H1 (cell line): ENCODE measurements at regions not wholly inside any gene's neighbourhood (a gene's known extent, or its start where the extent isn't known, plus 50 kb on each side); places are given as distances from the start of the nearest gene placed in this dataset.

Experiments used
- CTCF ChIA-PET: fragments of 300-600 bp; sonication (Branson Sonifier 250); formaldehyde crosslinking; loops from one replicate; lab custom pipeline; 2021; ENCODE audit not compliant: partially characterized antibody; lab: Charles Lee
- POLR2A ChIA-PET: fragments of 300-600 bp; sonication (Branson Sonifier 250); formaldehyde crosslinking; loops from one replicate; lab custom pipeline; 2021; ENCODE audit warnings: inconsistent platforms; ENCODE audit not compliant: partially characterized antibody; lab: Charles Lee
- DNase-seq, 2 experiments: peaks; one replicate each; pipeline versions ENCODE4 v3.0.0 to v3.0.0-alpha.2; 2010 to 2022; ENCODE audit warnings: low spot score in 2 of 2, low read depth in 1 of 2, mixed read lengths in 1 of 2
- FAIRE-seq: peaks from 2 replicates; lab custom pipeline; 2011; peaks lifted over from hg19 to GRCh38; lab: Jason Lieb, UNC
- H2AFZ ChIP-seq: 2 replicates; pipeline ENCODE4 v1.8.1; 2012; ENCODE audit warnings: low read length, inconsistent platforms
- H2AK5ac ChIP-seq: 2 replicates; pipeline ENCODE4 v1.6.1; 2013; ENCODE audit warnings: low read depth, low read length
- H2BK120ac ChIP-seq: replicated peaks from 2 replicates; pipeline ENCODE3; 2013; ENCODE audit warnings: low read depth, low read length, inconsistent platforms
- H2BK12ac ChIP-seq: 2 replicates; pipeline ENCODE4 v1.6.1; 2013; ENCODE audit warnings: low read depth, low read length
- H2BK15ac ChIP-seq: 2 replicates; pipeline ENCODE4 v1.6.1; 2013; ENCODE audit warnings: low read length
- H2BK20ac ChIP-seq: 2 replicates; pipeline ENCODE4 v1.6.1; 2013; ENCODE audit warnings: low read length
- H2BK5ac ChIP-seq: 2 replicates; pipeline ENCODE4 v1.6.1; 2013; ENCODE audit warnings: low read depth, low read length
- H3K14ac ChIP-seq: 2 replicates; pipeline ENCODE4 v1.6.1; 2013; ENCODE audit warnings: inconsistent platforms; ENCODE audit not compliant: insufficient read length
- H3K18ac ChIP-seq: 2 replicates; pipeline ENCODE4 v1.6.1; 2013; ENCODE audit warnings: low read length; ENCODE audit errors: extremely low read depth
- H3K23ac ChIP-seq: 2 replicates; pipeline ENCODE4 v1.6.1; 2013; ENCODE audit warnings: inconsistent platforms; ENCODE audit not compliant: insufficient read length
- H3K23me2 ChIP-seq: 2 replicates; pipeline ENCODE4 v1.6.1; 2013; ENCODE audit warnings: low read depth, low read length
- H3K27ac ChIP-seq: 2 replicates; pipeline ENCODE4 v1.6.1; 2011; ENCODE audit warnings: low read depth, low read length, inconsistent platforms
- H3K27me3 ChIP-seq, 4 experiments: replicated peaks in 1 of 4; 1 replicate in 1 of 4; 2 replicates in 3 of 4; pipeline versions ENCODE4 v1.6.1 to v1.8.1; 2011 to 2013; ENCODE audit warnings: low read length in 3 of 4, mild to moderate bottlenecking in 3 of 4, inconsistent platforms in 2 of 4, mixed read lengths in 2 of 4, moderate library complexity in 1 of 4; ENCODE audit not compliant: control insufficient read depth in 3 of 4, insufficient read depth in 3 of 4; ENCODE audit errors: extremely low read depth in 1 of 4
- H3K36me3 ChIP-seq, 4 experiments: 2 replicates each; pipeline versions ENCODE4 v1.6.1 to v1.8.1; 2011 to 2013; ENCODE audit warnings: mild to moderate bottlenecking in 4 of 4, low read length in 3 of 4, moderate library complexity in 2 of 4, control low read depth in 1 of 4, inconsistent platforms in 1 of 4; ENCODE audit not compliant: insufficient read depth in 4 of 4, control insufficient read depth in 2 of 4
- H3K4ac ChIP-seq: replicated peaks from 2 replicates; pipeline ENCODE3; 2013; ENCODE audit warnings: low read length, low read depth, mixed read lengths, inconsistent platforms; ENCODE audit not compliant: insufficient read length
- H3K4me1 ChIP-seq, 4 experiments: replicated peaks in 1 of 4; 1 replicate in 1 of 4; 2 replicates in 3 of 4; pipeline versions ENCODE4 v1.6.1 to v1.8.1; 2011 to 2013; ENCODE audit warnings: low read length in 3 of 4, inconsistent platforms in 2 of 4, mixed read lengths in 1 of 4; ENCODE audit not compliant: insufficient read depth in 4 of 4, control insufficient read depth in 3 of 4
- H3K4me2 ChIP-seq, 2 experiments: 2 replicates each; pipeline versions ENCODE4 v1.6.1 to v1.8.1; 2011 to 2013; ENCODE audit warnings: low read depth in 2 of 2, low read length in 2 of 2, control low read depth in 1 of 2, inconsistent platforms in 1 of 2, mild to moderate bottlenecking in 1 of 2; ENCODE audit not compliant: insufficient read depth in 1 of 2
- H3K4me3 ChIP-seq, 4 experiments: fragments of 200-600, 300-600 bp in 1 of 4; sonication (generic), shearing (Covaris generic), sonication (Bioruptor Twin) in 1 of 4; 2 replicates each; pipeline versions ENCODE4 v1.5.1 to v1.8.1; 2011 to 2016; ENCODE audit warnings: low read length in 4 of 4, low read depth in 3 of 4, control low read depth in 2 of 4, inconsistent platforms in 2 of 4, mild to moderate bottlenecking in 2 of 4, mixed read lengths in 1 of 4, moderate library complexity in 1 of 4; ENCODE audit not compliant: insufficient read depth in 2 of 4; ENCODE audit errors: extremely low read depth in 1 of 4
- H3K56ac ChIP-seq: replicated peaks from 2 replicates; pipeline ENCODE3; 2013; ENCODE audit warnings: low read depth, mild to moderate bottlenecking, mixed read lengths, low read length, inconsistent platforms; ENCODE audit not compliant: insufficient read length
- H3K79me1 ChIP-seq: 2 replicates; pipeline ENCODE4 v1.6.1; 2013; ENCODE audit warnings: low read depth, low read length, control low read depth
- H3K79me2 ChIP-seq, 2 experiments: 2 replicates each; pipeline versions ENCODE4 v1.6.1 to v1.8.1; 2012 to 2013; ENCODE audit warnings: low read length in 2 of 2, mild to moderate bottlenecking in 2 of 2, inconsistent platforms in 1 of 2; ENCODE audit not compliant: insufficient read depth in 2 of 2, control insufficient read depth in 1 of 2
- H3K9ac ChIP-seq, 4 experiments: replicated peaks in 1 of 4; 1 replicate in 1 of 4; 2 replicates in 3 of 4; pipeline versions ENCODE4 v1.6.1 to v1.8.1; 2011 to 2013; ENCODE audit warnings: low read depth in 3 of 4, low read length in 3 of 4, control low read depth in 2 of 4, mild to moderate bottlenecking in 2 of 4, moderate library complexity in 2 of 4, inconsistent platforms in 1 of 4; ENCODE audit errors: extremely low read depth in 1 of 4
- H3K9me3 ChIP-seq, 2 experiments: 2 replicates each; pipeline versions ENCODE4 v1.6.1 to v1.8.1; 2012 to 2013; ENCODE audit warnings: mild to moderate bottlenecking in 2 of 2, moderate library complexity in 2 of 2, control low read depth in 1 of 2, inconsistent platforms in 1 of 2, low read depth in 1 of 2, low read length in 1 of 2, mixed read lengths in 1 of 2; ENCODE audit not compliant: insufficient read depth in 2 of 2
- H4K20me1 ChIP-seq, 2 experiments: replicated peaks in 1 of 2; 2 replicates each; pipeline versions ENCODE3 to v1.8.1; 2011 to 2013; ENCODE audit warnings: inconsistent platforms in 2 of 2, low read length in 2 of 2, mild to moderate bottlenecking in 1 of 2; ENCODE audit not compliant: insufficient read depth in 2 of 2, control insufficient read depth in 1 of 2
- H4K5ac ChIP-seq: 2 replicates; pipeline ENCODE4 v1.6.1; 2013; ENCODE audit warnings: low read length, low read depth, mixed read lengths, inconsistent platforms; ENCODE audit not compliant: insufficient read length
- H4K8ac ChIP-seq: 2 replicates; pipeline ENCODE4 v1.8.0; 2013; ENCODE audit warnings: mild to moderate bottlenecking, moderate library complexity, low read length, inconsistent platforms; ENCODE audit not compliant: insufficient read depth; ENCODE audit errors: extremely low read depth
- H4K91ac ChIP-seq: replicated peaks from 2 replicates; pipeline ENCODE3; 2013; ENCODE audit warnings: low read length, mixed read lengths, inconsistent platforms; ENCODE audit not compliant: insufficient read length
- EGR1 ChIP-seq: IDR thresholded peaks from 2 replicates; pipeline ENCODE4 v1.6.1; 2011; ENCODE audit warnings: low read depth, low read length, borderline replicate concordance
- EP300 ChIP-seq, 2 experiments: IDR thresholded peaks; 1 replicate in 1 of 2; 2 replicates in 1 of 2; pipeline ENCODE4 v1.6.1; 2011 to 2012; ENCODE audit warnings: low read depth in 2 of 2, low read length in 2 of 2, mild to moderate bottlenecking in 2 of 2, borderline replicate concordance in 1 of 2, inconsistent platforms in 1 of 2, moderate library complexity in 1 of 2
- GTF2F1 ChIP-seq: IDR thresholded peaks from 2 replicates; pipeline ENCODE4 v1.6.1; 2012; ENCODE audit warnings: low read depth, low read length, improper control_type of control experiment, borderline replicate concordance
- SP4 ChIP-seq: IDR thresholded peaks from 2 replicates; pipeline ENCODE4 v1.6.1; 2012; ENCODE audit warnings: low read length, inconsistent platforms
- SUZ12 ChIP-seq: fragments of 200-600 bp; sonication (generic); IDR thresholded peaks from 2 replicates; pipeline ENCODE4 v1.6.1; 2012; ENCODE audit warnings: mild to moderate bottlenecking, inconsistent platforms, low read length, moderate library complexity, mixed read lengths
- TAF7 ChIP-seq: optimal IDR thresholded peaks from 2 replicates; pipeline ENCODE3; 2011; ENCODE audit warnings: low read depth, mild to moderate bottlenecking, inconsistent platforms, low read length, moderate library complexity, borderline replicate concordance
- TBP ChIP-seq: IDR thresholded peaks from 2 replicates; pipeline ENCODE4 v1.6.1; 2011; ENCODE audit warnings: low read depth, low read length, improper control_type of control experiment
- TCF12 ChIP-seq: IDR thresholded peaks from 2 replicates; pipeline ENCODE4 v1.6.1; 2011; ENCODE audit warnings: low read depth, mild to moderate bottlenecking, low read length
- YY1 ChIP-seq: IDR thresholded peaks from 2 replicates; pipeline ENCODE4 v1.6.1; 2011; ENCODE audit warnings: low read depth, mild to moderate bottlenecking, low read length
- WGBS, 2 experiments: shearing (Covaris generic) in 1 of 2; methylation state at CpG; one replicate each; pipeline versions ENCODE4 v1.1.6 to v1.1.7; 2013 to 2015; ENCODE audit warnings: low lambda C conversion rate in 2 of 2, mixed read lengths in 2 of 2, inconsistent platforms in 1 of 2, low coverage in 1 of 2, missing lambda C conversion rate in 1 of 2; ENCODE audit not compliant: insufficient replicate concordance in 2 of 2, insufficient coverage in 1 of 2, insufficient read length in 1 of 2; ENCODE audit errors: extremely low coverage in 1 of 2, missing lambda C conversion rate in 1 of 2; 5-methylcytosine and 5-hydroxymethylcytosine counted together
- TF ChIP-seq, protein P1 (sequence below), 3 experiments: IDR thresholded peaks; 1 replicate in 2 of 3; 2 replicates in 1 of 3; pipeline versions ENCODE4 v1.5.1 to v1.6.1; 2011; ENCODE audit warnings: low read length in 3 of 3, mild to moderate bottlenecking in 3 of 3, inconsistent platforms in 2 of 3, low read depth in 1 of 3, moderate library complexity in 1 of 3; ENCODE audit not compliant: insufficient read depth in 1 of 3; ENCODE audit errors: control extremely low read depth in 1 of 3

DNA sequence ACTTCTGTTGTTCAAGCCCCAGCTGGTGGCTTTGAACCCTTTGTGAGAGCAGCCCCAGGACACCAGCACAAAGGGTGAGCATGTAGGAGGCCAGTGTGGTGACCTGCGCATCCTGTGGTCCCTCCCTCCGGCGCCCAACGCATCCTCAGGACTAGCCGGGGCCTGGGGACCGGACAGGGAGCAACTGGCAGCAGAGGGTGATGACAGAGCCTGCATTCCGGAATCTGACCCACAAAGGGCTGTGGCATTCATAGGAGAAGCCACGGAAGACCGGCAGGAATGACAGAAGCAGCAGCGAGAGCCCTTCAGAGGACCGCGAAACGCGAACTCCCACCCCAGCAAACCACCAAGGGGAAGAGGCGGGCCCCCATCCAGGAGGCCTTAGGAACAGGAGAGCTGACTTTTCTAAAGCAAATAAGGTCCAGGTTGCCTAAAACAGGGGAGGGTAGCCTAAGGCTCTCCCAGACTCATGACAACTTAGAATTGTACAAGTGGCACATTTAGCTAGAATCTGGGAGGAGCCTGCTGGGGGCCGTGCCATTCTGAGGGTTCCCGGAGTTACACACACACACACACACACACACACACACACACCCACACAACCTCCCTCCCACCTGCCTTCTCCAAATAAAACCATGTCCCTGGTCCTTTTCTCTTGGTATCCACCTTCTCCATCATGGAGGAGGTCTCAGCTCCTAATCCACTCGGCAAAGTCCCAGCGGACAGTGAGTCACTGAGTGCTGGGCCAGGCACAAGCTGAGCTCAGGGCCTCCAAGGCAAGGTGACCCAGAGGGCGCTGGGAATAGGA, 232.7 kb downstream of the CTTN start:
- Histone ChIP-seq H3K18ac (no peak overlapping the region), H3K4me3 (no peak overlapping the region), H3K27ac (no peak overlapping the region), H2BK120ac (no peak overlapping the region), H3K36me3 (no peaks in the 10 kb centered on the region; a peak in 1 of 8 replicates), H4K91ac (no peak overlapping the region), H4K8ac (peak overlapping the region; percentile 89), H3K79me1 (peaks cover 3% of the 10 kb centered on the region), H3K4me2 (no peak overlapping the region), H2BK12ac (no peak overlapping the region), H3K14ac (no peak overlapping the region), H3K23me2 (no peaks in the 10 kb centered on the region; the same call in 1 of the 2 replicates), H2BK15ac (no peak overlapping the region), H3K9me3 (no peaks in the 10 kb centered on the region), H3K56ac (no peak overlapping the region), H2AFZ (no peak overlapping the region), H4K20me1 (peaks cover 4 to 16% of the 10 kb centered on the region in 2 experiments), H3K4me1 (peaks cover 0 to 13% (median 6%) of the 10 kb centered on the region in 4 experiments; a peak in 3 of 7 replicates), H3K4ac (no peak overlapping the region), H3K9ac (no peak overlapping the region), H3K23ac (no peak overlapping the region), H2BK20ac (no peak overlapping the region), H2AK5ac (no peak overlapping the region), H2BK5ac (no peak overlapping the region; the same call in 1 of the 2 replicates), H4K5ac (no peak overlapping the region), H3K27me3 (no peaks in the 10 kb centered on the region), H3K79me2 (peaks cover 1 to 16% of the 10 kb centered on the region in 2 experiments; a peak in 2 of 4 replicates)
- DNase-seq (no peak), FAIRE-seq (no peak)
- WGBS, 2 experiments, result 95% methylated on average over 15 of the region's 20 CpGs; no CpG with 5 or more reads in 1 of the 2 experiments
- CTCF ChIA-PET, result interaction anchor here (1.1 to 1.5 kb wide), 2 partner anchors 63 to 68 kb away, joined by 3 to 6 read pairs; no protein-coding TSS in a partner anchor
- POLR2A ChIA-PET, result interaction anchor here (1.0 kb wide), 1 partner anchor 16 kb away, joined by 3 read pairs; no protein-coding TSS in a partner anchor
- TF ChIP-seq, protein P1, sequence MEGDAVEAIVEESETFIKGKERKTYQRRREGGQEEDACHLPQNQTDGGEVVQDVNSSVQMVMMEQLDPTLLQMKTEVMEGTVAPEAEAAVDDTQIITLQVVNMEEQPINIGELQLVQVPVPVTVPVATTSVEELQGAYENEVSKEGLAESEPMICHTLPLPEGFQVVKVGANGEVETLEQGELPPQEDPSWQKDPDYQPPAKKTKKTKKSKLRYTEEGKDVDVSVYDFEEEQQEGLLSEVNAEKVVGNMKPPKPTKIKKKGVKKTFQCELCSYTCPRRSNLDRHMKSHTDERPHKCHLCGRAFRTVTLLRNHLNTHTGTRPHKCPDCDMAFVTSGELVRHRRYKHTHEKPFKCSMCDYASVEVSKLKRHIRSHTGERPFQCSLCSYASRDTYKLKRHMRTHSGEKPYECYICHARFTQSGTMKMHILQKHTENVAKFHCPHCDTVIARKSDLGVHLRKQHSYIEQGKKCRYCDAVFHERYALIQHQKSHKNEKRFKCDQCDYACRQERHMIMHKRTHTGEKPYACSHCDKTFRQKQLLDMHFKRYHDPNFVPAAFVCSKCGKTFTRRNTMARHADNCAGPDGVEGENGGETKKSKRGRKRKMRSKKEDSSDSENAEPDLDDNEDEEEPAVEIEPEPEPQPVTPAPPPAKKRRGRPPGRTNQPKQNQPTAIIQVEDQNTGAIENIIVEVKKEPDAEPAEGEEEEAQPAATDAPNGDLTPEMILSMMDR (IDR thresholded peaks at IDR 0.05; ENCODE audit: control extremely low read depth in 1 of 3, insufficient read depth in 1 of 3, low read depth in 1 of 3, low read length in 3 of 3), result no peak
- TF ChIP-seq EP300 (IDR thresholded peaks at IDR 0.05; ENCODE audit: borderline replicate concordance in 1 of 2, low read depth in 2 of 2, low read length in 2 of 2), result no peak
- TF ChIP-seq EGR1, result no peak
- no peak for TF ChIP-seq SP4
- TF ChIP-seq TBP, result no peak
- no peak for TF ChIP-seq TCF12
- TF ChIP-seq YY1, result no peak
- TF ChIP-seq SUZ12, result no peak
- TF ChIP-seq GTF2F1, result no peak
- no peak for TF ChIP-seq TAF7
